OCI-LY1 (cell line): ENCODE measurements at regions not wholly inside any gene's neighbourhood (a gene's known extent, or its start where the extent isn't known, plus 50 kb on each side); places are given as distances from the start of the nearest gene placed in this dataset.

Experiments
- CTCF ChIP-seq: fragments of 200-600 bp; sonication (generic), shearing (Covaris generic); IDR thresholded peaks from 2 replicates; pipeline ENCODE4 v1.5.1; 2017; ENCODE audit warnings: mild to moderate bottlenecking, antibody characterized with exemption, low read length, moderate library complexity, mixed read lengths
- EZH2 ChIP-seq: fragments of 200-600 bp; sonication (generic), shearing (Covaris generic); IDR thresholded peaks from 2 replicates; pipeline ENCODE4 v1.8.0; 2017; ENCODE audit warnings: borderline replicate concordance, mixed run types, mild to moderate bottlenecking, antibody characterized with exemption, low read length, moderate library complexity, mixed read lengths

- no peak for TF ChIP-seq CTCF
- no peak for TF ChIP-seq EZH2
Measured at GRCh38 chr1:238582816-238583215, 692.1 kb upstream of the ZP4 start.
